HepG2 (cell line): ENCODE measurements at regions not wholly inside any gene's neighbourhood (a gene's known extent, or its start where the extent isn't known, plus 50 kb on each side); places are given as distances from the start of the nearest gene placed in this dataset.
A peak's percentile ranks its signal among the peaks of the same experiment; 100 is the strongest.

Source experiments
- CCDC6 ChIP-seq: sonication (generic); formaldehyde crosslinking; IDR thresholded peaks from 2 replicates; pipeline ENCODE4 v1.8.1; 2022; ENCODE audit warnings: mild to moderate bottlenecking, missing genetic modification reagents, moderate library complexity
- ELF1 ChIP-seq: sonication (generic); formaldehyde crosslinking; IDR thresholded peaks from 2 replicates; pipeline ENCODE4 v1.4.0; 2020; ENCODE audit warnings: missing genetic modification reagents
- FOXK2 ChIP-seq: fragments of 450-650 bp; IDR thresholded peaks from 2 replicates; pipeline ENCODE4 v1.6.1; 2016
- GATAD2A ChIP-seq: IDR thresholded peaks from 2 replicates; pipeline ENCODE4 v1.6.1; 2016
- GTF3A ChIP-seq: sonication (generic); formaldehyde crosslinking; conservative IDR thresholded peaks from 2 replicates; pipeline ENCODE4 v1.4.0; 2020; ENCODE audit warnings: mild to moderate bottlenecking, missing genetic modification reagents
- HIVEP1 ChIP-seq: sonication (generic); formaldehyde crosslinking; IDR thresholded peaks from 2 replicates; pipeline ENCODE4 v1.4.0; 2020; ENCODE audit warnings: mild to moderate bottlenecking, missing genetic modification reagents
- IRF2 ChIP-seq: IDR thresholded peaks from 2 replicates; pipeline ENCODE4 v1.6.1; 2018; ENCODE audit warnings: missing genetic modification reagents, missing compliant biosample characterization
- JDP2 ChIP-seq: sonication (generic); formaldehyde crosslinking; IDR thresholded peaks from 2 replicates; pipeline ENCODE4 v1.8.1; 2022; ENCODE audit warnings: missing genetic modification reagents, borderline replicate concordance
- MAFG ChIP-seq: sonication (generic); formaldehyde crosslinking; IDR thresholded peaks from 2 replicates; pipeline ENCODE4 v1.5.1; 2020; ENCODE audit warnings: mild to moderate bottlenecking, missing genetic modification reagents
- MEIS1 ChIP-seq: sonication (generic); formaldehyde crosslinking; IDR thresholded peaks from 2 replicates; pipeline ENCODE4 v1.9.0; 2021; ENCODE audit warnings: mild to moderate bottlenecking, missing genetic modification reagents, moderate library complexity, borderline replicate concordance
- NFIC ChIP-seq: IDR thresholded peaks from 2 replicates; pipeline ENCODE4 v1.6.1; 2012; ENCODE audit warnings: mild to moderate bottlenecking, low read length, inconsistent platforms
- NR2C2 ChIP-seq: sonication (generic); formaldehyde crosslinking; IDR thresholded peaks from 2 replicates; pipeline ENCODE4 v1.4.0; 2020; ENCODE audit warnings: missing genetic modification reagents, mild to moderate bottlenecking, moderate library complexity, borderline replicate concordance
- PHF21A ChIP-seq: sonication (generic); formaldehyde crosslinking; IDR thresholded peaks from 2 replicates; pipeline ENCODE4 v1.5.0; 2020; ENCODE audit warnings: mild to moderate bottlenecking, missing genetic modification reagents
- RELA ChIP-seq: sonication (generic); formaldehyde crosslinking; IDR thresholded peaks from 2 replicates; pipeline ENCODE4 v1.4.0; 2020; ENCODE audit warnings: missing genetic modification reagents
- THAP11 ChIP-seq: IDR thresholded peaks from 2 replicates; pipeline ENCODE4 v1.6.1; 2016; ENCODE audit warnings: missing biosample characterization, missing genetic modification reagents
- YEATS4 ChIP-seq: sonication (generic); formaldehyde crosslinking; IDR thresholded peaks from 2 replicates; pipeline ENCODE4 v1.4.0; 2020; ENCODE audit warnings: missing genetic modification reagents, borderline replicate concordance
- ZFP90 ChIP-seq: sonication (generic); formaldehyde crosslinking; IDR thresholded peaks from 2 replicates; pipeline ENCODE4 v1.8.0; 2022; ENCODE audit warnings: missing genetic modification reagents, mild to moderate bottlenecking, inconsistent platforms, borderline replicate concordance
- ZFX ChIP-seq: sonication (generic); formaldehyde crosslinking; IDR thresholded peaks from 2 replicates; pipeline ENCODE4 v1.4.0; 2020; ENCODE audit warnings: mild to moderate bottlenecking, low read depth, missing genetic modification reagents, moderate library complexity
- ZNF296 ChIP-seq: sonication (generic); formaldehyde crosslinking; conservative IDR thresholded peaks from 2 replicates; pipeline ENCODE4 v1.5.0; 2020; ENCODE audit warnings: mild to moderate bottlenecking, missing genetic modification reagents
- ZNF441 ChIP-seq: sonication (generic); formaldehyde crosslinking; IDR thresholded peaks from 2 replicates; pipeline ENCODE4 v1.7.0; 2021; ENCODE audit warnings: missing genetic modification reagents, borderline replicate concordance
- ZNF501 ChIP-seq: sonication (generic); formaldehyde crosslinking; IDR thresholded peaks from 2 replicates; pipeline ENCODE4 v1.5.1; 2020; ENCODE audit warnings: mild to moderate bottlenecking, moderate library complexity, missing genetic modification reagents
- ZNF547 ChIP-seq: sonication (generic); formaldehyde crosslinking; IDR thresholded peaks from 2 replicates; pipeline ENCODE4 v1.5.1; 2020; ENCODE audit warnings: mild to moderate bottlenecking, missing genetic modification reagents
- ZNF660 ChIP-seq: sonication (generic); formaldehyde crosslinking; IDR thresholded peaks from 2 replicates; pipeline ENCODE4 v1.5.1; 2020; ENCODE audit warnings: mild to moderate bottlenecking, low read depth, missing genetic modification reagents, borderline replicate concordance
- ZNF775 ChIP-seq: sonication (generic); formaldehyde crosslinking; IDR thresholded peaks from 2 replicates; pipeline ENCODE4 v1.4.0; 2020; ENCODE audit warnings: missing genetic modification reagents, mild to moderate bottlenecking, moderate library complexity, borderline replicate concordance
- TF ChIP-seq, protein P1 (sequence below): IDR thresholded peaks from 2 replicates; pipeline ENCODE4 v1.6.1; 2016; ENCODE audit warnings: low read depth, borderline replicate concordance
- TF ChIP-seq, protein P2 (sequence below): IDR thresholded peaks from 2 replicates; pipeline ENCODE4 v1.6.1; 2016
- TF ChIP-seq, protein P3 (sequence below): sonication (generic); formaldehyde crosslinking; IDR thresholded peaks from 2 replicates; pipeline ENCODE4 v1.4.0; 2020; ENCODE audit warnings: missing genetic modification reagents
- TF ChIP-seq, protein P4 (sequence below): sonication (generic); formaldehyde crosslinking; IDR thresholded peaks from 2 replicates; pipeline ENCODE4 v1.8.1; 2023; ENCODE audit warnings: mild to moderate bottlenecking, missing genetic modification reagents
- TF ChIP-seq, protein P5 (sequence below): sonication (generic); formaldehyde crosslinking; IDR thresholded peaks from 2 replicates; pipeline ENCODE4 v1.8.0; 2022; ENCODE audit warnings: mild to moderate bottlenecking, missing genetic modification reagents, borderline replicate concordance

DNA sequence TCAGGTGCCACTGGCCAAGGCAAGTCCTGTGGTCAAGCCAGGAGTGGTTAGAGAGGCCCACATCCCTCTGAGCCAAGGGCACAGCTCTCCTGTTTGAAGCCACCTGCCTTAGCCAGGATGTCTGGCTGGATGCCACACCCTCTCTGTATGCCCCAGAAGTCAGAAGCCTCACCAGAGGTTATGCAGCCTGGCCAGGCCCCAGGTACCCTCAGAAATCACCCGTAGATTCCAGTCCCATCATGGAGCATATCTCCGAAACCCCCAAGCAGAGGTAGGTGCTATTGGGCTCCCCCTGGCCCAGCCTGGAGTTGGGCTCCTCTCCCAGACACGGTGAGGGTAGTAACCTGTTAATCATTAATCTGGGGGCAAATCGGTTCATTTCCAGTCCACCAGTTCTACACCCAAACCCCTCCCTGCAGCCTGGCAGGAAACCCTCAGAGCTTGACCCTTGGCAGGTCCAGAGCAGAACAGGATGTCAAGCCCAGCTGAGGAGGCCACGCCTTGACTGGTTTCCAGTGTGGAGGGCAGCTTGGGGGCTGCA lies 60.6 kb upstream of the TMEM97 start (continued):
- TF ChIP-seq IRF2 (CRISPR knock-in tag): no peak
- no peak for TF ChIP-seq MEIS1
- peak; percentile 34; the same call in 1 of the 2 replicates for TF ChIP-seq YEATS4 (CRISPR knock-in tag)
- TF ChIP-seq, protein P1, sequence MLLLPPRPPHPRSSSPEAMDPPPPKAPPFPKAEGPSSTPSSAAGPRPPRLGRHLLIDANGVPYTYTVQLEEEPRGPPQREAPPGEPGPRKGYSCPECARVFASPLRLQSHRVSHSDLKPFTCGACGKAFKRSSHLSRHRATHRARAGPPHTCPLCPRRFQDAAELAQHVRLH (CRISPR knock-in tag): peak; percentile 24; the same call in 1 of the 2 replicates
- no peak for TF ChIP-seq ELF1 (CRISPR knock-in tag)
- no peak for TF ChIP-seq NFIC
- TF ChIP-seq RELA: no peak
- TF ChIP-seq ZFX (CRISPR knock-in tag): no peak
- no peak for TF ChIP-seq ZNF296 (CRISPR knock-in tag)
- TF ChIP-seq, protein P2, sequence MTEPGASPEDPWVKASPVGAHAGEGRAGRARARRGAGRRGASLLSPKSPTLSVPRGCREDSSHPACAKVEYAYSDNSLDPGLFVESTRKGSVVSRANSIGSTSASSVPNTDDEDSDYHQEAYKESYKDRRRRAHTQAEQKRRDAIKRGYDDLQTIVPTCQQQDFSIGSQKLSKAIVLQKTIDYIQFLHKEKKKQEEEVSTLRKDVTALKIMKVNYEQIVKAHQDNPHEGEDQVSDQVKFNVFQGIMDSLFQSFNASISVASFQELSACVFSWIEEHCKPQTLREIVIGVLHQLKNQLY (CRISPR knock-in tag): no peak
- TF ChIP-seq JDP2 (CRISPR knock-in tag): no peak
- no peak for TF ChIP-seq MAFG
- TF ChIP-seq, protein P3, sequence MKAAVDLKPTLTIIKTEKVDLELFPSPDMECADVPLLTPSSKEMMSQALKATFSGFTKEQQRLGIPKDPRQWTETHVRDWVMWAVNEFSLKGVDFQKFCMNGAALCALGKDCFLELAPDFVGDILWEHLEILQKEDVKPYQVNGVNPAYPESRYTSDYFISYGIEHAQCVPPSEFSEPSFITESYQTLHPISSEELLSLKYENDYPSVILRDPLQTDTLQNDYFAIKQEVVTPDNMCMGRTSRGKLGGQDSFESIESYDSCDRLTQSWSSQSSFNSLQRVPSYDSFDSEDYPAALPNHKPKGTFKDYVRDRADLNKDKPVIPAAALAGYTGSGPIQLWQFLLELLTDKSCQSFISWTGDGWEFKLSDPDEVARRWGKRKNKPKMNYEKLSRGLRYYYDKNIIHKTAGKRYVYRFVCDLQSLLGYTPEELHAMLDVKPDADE: no peak
- no peak for TF ChIP-seq GTF3A
- no peak for TF ChIP-seq GATAD2A (CRISPR knock-in tag)
- TF ChIP-seq, protein P4, sequence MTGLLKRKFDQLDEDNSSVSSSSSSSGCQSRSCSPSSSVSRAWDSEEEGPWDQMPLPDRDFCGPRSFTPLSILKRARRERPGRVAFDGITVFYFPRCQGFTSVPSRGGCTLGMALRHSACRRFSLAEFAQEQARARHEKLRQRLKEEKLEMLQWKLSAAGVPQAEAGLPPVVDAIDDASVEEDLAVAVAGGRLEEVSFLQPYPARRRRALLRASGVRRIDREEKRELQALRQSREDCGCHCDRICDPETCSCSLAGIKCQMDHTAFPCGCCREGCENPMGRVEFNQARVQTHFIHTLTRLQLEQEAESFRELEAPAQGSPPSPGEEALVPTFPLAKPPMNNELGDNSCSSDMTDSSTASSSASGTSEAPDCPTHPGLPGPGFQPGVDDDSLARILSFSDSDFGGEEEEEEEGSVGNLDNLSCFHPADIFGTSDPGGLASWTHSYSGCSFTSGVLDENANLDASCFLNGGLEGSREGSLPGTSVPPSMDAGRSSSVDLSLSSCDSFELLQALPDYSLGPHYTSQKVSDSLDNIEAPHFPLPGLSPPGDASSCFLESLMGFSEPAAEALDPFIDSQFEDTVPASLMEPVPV (CRISPR knock-in tag): no peak
- TF ChIP-seq HIVEP1 (CRISPR knock-in tag): no peak
- no peak for TF ChIP-seq FOXK2
- no peak for TF ChIP-seq ZNF501 (CRISPR knock-in tag)
- TF ChIP-seq ZNF441: peak; percentile 72; the same call in 1 of the 2 replicates
- 0 out of 2 replicates have a peak, but pooled peaks have one; percentile 57 for TF ChIP-seq ZFP90 (CRISPR knock-in tag)
- TF ChIP-seq PHF21A (CRISPR knock-in tag): peak; percentile 37; the same call in 1 of the 2 replicates
- TF ChIP-seq, protein P5, sequence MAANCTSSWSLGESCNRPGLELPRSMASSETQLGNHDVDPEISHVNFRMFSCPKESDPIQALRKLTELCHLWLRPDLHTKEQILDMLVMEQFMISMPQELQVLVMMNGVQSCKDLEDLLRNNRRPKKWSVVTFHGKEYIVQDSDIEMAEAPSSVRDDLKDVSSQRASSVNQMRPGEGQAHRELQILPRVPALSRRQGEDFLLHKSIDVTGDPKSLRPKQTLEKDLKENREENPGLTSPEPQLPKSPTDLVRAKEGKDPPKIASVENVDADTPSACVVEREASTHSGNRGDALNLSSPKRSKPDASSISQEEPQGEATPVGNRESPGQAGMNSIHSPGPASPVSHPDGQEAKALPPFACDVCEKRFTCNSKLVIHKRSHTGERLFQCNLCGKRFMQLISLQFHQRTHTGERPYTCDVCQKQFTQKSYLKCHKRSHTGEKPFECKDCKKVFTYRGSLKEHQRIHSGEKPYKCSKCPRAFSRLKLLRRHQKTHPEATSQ (CRISPR knock-in tag): no peak
- no peak for TF ChIP-seq CCDC6 (CRISPR knock-in tag)
- TF ChIP-seq ZNF775 (CRISPR knock-in tag): no peak
- TF ChIP-seq ZNF660: no peak
- no peak for TF ChIP-seq ZNF547 (CRISPR knock-in tag)
- TF ChIP-seq THAP11 (CRISPR knock-in tag): no peak
- no peak for TF ChIP-seq NR2C2
